Urinary bladder (tissue), 3 donors: ENCODE measurements at regions not wholly inside any gene's neighbourhood (a gene's known extent, or its start where the extent isn't known, plus 50 kb on each side); places are given as distances from the start of the nearest gene placed in this dataset.
"Not testable (repeated sequence)": the region's sequence is repeated elsewhere in the genome, so short reads cannot be mapped to it uniquely, and the experiment has no call there.

Experiments
- DNase-seq: peaks from one replicate; pipeline ENCODE4 v3.0.0-alpha.2; 2015; ENCODE audit errors: extremely low spot score
- H3K27ac ChIP-seq: one replicate; pipeline ENCODE4 v1.5.1; 2013; ENCODE audit warnings: low read depth, mild to moderate bottlenecking, moderate library complexity
- H3K36me3 ChIP-seq: one replicate; pipeline ENCODE4 v1.6.1; 2013; ENCODE audit warnings: mild to moderate bottlenecking, moderate library complexity; ENCODE audit not compliant: insufficient read depth
- H3K4me1 ChIP-seq: one replicate; pipeline ENCODE4 v1.6.1; 2013; ENCODE audit warnings: mild to moderate bottlenecking, moderate library complexity; ENCODE audit not compliant: insufficient read depth
- H3K4me3 ChIP-seq: one replicate; pipeline ENCODE4 v1.5.1; 2013; ENCODE audit warnings: low read depth, low read length
- WGBS: extraction: QIAGEN DNeasy Blood & Tissue Kit; methylation state at CpG from one replicate; pipeline ENCODE4 v1.1.7; 2013; 5-methylcytosine and 5-hydroxymethylcytosine counted together
- donor health status: healthy with polysubstance abuse.
- donor health status: healthy.

DNA sequence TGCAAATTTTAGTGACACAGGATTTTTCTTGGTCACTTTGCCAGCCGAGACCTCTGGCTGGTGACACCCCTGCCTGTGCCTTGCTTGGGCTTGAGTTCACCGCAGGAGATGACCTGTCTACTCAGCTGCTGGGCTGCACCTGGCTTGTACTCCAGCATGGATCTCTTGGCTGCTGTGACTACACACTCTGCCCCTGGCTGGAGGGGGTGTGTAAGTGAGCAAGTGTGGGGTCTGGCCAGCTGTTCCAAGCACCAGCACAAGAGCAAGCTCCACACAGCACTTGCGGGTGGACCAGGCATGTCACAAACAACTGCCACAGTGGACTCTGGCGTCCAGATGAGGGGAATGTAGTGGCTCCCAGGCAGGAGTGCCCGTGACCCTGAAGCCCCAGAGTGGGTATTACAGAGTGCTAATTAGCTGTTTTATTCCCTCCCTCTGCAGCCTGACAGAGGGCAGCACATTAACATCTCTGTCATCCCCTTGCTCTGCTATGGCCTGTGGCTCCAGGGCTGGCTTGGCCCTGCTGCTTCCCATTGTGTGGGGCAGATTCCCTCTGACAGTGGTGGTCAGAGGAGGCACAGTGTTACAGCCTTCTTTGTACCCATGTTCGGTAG is 1387.2 kb downstream of the OLFM4 start:
- WGBS, result 88% methylated on average over 6 of the region's 6 CpGs
- DNase-seq, result no peak
- no peak overlapping the region for H3K4me3 ChIP-seq
- no peaks in the 10 kb centered on the region for H3K36me3 ChIP-seq
- no peaks in the 10 kb centered on the region for H3K4me1 ChIP-seq
- H3K27ac ChIP-seq, result no peak overlapping the region

GRCh38 chr13:54422946-54423345 is 1394.3 kb downstream of the OLFM4 start:
- H3K36me3 ChIP-seq, H3K27ac ChIP-seq, DNase-seq, H3K4me3 ChIP-seq, H3K4me1 ChIP-seq: not testable (repeated sequence)
- WGBS, result 84% methylated on average over 15 of the region's 15 CpGs

DNA sequence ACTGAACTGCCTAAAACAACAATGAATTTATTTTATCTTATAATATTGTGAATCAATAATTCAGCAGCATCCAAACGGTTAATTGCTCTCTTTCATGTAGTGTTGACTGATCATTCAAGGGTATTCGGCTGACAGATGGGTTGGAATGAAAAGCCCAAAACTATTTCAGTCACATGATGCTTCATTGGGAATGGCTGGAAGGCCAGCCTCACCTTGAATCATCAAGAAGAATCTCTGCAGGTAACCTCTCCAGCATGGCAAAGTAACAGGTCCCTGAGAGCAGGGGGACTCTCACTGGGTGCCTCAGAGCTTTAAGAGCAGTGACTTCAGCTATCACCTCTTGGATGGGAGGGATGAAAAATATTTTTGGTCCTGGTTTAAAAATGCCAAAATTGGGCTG is 1395.7 kb downstream of the OLFM4 start:
- DNase-seq, result no peak
- no peaks in the 10 kb centered on the region for H3K36me3 ChIP-seq
- H3K27ac ChIP-seq, result no peak overlapping the region
- H3K4me1 ChIP-seq, result no peaks in the 10 kb centered on the region
- WGBS, result 67% methylated on average over 2 of the region's 2 CpGs
- H3K4me3 ChIP-seq, result no peak overlapping the region

GRCh38 chr13:54433493-54434206 is 1405.0 kb downstream of the OLFM4 start:
- Histone ChIP-seq H3K4me1 (no peaks in the 10 kb centered on the region), H3K4me3 (no peak overlapping the region), H3K36me3 (no peaks in the 10 kb centered on the region), H3K27ac (no peak overlapping the region)
- DNase-seq, result no peak
- WGBS, result 78% methylated on average over 4 of the region's 4 CpGs

GRCh38 chr13:54440853-54441400 is 1412.3 kb downstream of the OLFM4 start:
- H3K4me1 ChIP-seq, result not testable (repeated sequence)

GRCh38 chr13:54445453-54445852 is 1416.8 kb downstream of the OLFM4 start:
- H3K36me3 ChIP-seq, result no peaks in the 10 kb centered on the region
- DNase-seq, result no peak
- H3K4me3 ChIP-seq, result no peak overlapping the region
- 68% methylated on average over 3 of the region's 3 CpGs for WGBS
- no peak overlapping the region for H3K27ac ChIP-seq
- H3K4me1 ChIP-seq, result no peaks in the 10 kb centered on the region

More at GRCh38 chr13:54440853-54441400, 1412.3 kb downstream of the OLFM4 start:
- 96% methylated on average over 26 of the region's 27 CpGs for WGBS
- not testable (repeated sequence) for DNase-seq, H3K36me3 ChIP-seq, H3K27ac ChIP-seq, H3K4me3 ChIP-seq

- no peaks in the 10 kb centered on the region for H3K36me3 ChIP-seq
- H3K27ac ChIP-seq, result no peak overlapping the region
- H3K4me1 ChIP-seq, result no peaks in the 10 kb centered on the region
- no peak for DNase-seq
- no peak overlapping the region for H3K4me3 ChIP-seq
Observed at GRCh38 chr13:54445865-54446264, 1417.3 kb downstream of the OLFM4 start.

GRCh38 chr13:54449922-54450321 is 1421.3 kb downstream of the OLFM4 start:
- DNase-seq, result no peak
- 75% methylated on average over 1 of the region's 1 CpG for WGBS
- no peaks in the 10 kb centered on the region for H3K4me1 ChIP-seq
- no peaks in the 10 kb centered on the region for H3K36me3 ChIP-seq
- H3K27ac ChIP-seq, result no peak overlapping the region
- no peak overlapping the region for H3K4me3 ChIP-seq

- no peaks in the 10 kb centered on the region for H3K36me3 ChIP-seq
- DNase-seq, result no peak
- no peak overlapping the region for H3K4me3 ChIP-seq
- H3K27ac ChIP-seq, result no peak overlapping the region
- no peaks in the 10 kb centered on the region for H3K4me1 ChIP-seq
- 65% methylated on average over 1 of the region's 1 CpG for WGBS
Observed at GRCh38 chr13:54484166-54484565, 1455.6 kb downstream of the OLFM4 start.

GRCh38 chr13:54486421-54487166 is 1458.0 kb downstream of the OLFM4 start:
- no peak overlapping the region for H3K27ac ChIP-seq
- no peak for DNase-seq
- H3K4me3 ChIP-seq, result no peak overlapping the region
- WGBS, result 87% methylated on average over 7 of the region's 7 CpGs
- H3K36me3 ChIP-seq, result no peaks in the 10 kb centered on the region
- H3K4me1 ChIP-seq, result no peaks in the 10 kb centered on the region

DNA sequence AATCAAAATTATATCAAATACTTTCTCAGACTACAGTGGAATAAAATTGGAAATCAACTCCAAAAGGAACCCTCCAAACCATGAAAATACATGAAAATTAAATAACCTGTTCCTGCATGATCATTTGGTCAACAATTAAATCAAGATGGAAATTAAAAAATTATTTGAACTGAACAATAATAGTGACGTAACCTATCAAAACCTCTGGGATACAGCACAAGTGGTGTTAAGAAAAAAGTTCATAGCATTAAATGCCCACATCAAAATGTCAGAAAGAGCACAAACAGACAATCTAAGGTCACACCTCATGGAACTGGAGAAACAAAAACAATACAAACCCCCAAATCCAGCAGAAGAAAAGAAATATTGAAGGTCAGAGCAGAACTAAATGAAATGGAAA is 1460.7 kb downstream of the OLFM4 start:
- H3K4me3 ChIP-seq, result no peak overlapping the region
- no peak overlapping the region for H3K27ac ChIP-seq
- no peaks in the 10 kb centered on the region for H3K4me1 ChIP-seq
- DNase-seq, result no peak
- 94% methylated on average over 1 of the region's 1 CpG for WGBS
- no peaks in the 10 kb centered on the region for H3K36me3 ChIP-seq

DNA sequence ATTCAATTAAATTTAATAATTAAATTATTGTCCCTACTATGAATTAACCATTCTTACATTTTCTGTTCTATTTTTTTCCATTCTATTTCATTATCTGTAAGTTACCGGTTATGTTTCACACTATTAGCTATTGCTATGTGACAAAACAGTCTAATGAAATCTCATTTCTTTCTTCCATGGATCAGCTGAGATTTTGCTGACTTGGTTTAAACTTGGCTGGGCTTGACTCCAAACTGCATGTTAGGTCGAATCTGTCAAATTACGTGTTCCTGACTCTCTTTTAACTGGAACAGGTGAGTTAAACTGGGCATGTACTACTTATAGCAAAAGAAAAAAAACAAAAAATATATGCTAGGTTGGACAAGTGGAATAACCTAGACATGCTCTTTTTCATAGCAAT is 1464.4 kb downstream of the OLFM4 start:
- Histone ChIP-seq H3K4me1 (no peaks in the 10 kb centered on the region), H3K27ac (no peak overlapping the region), H3K36me3 (no peaks in the 10 kb centered on the region), H3K4me3 (no peak overlapping the region)
- WGBS, result 80% methylated on average over 3 of the region's 3 CpGs
- no peak for DNase-seq

DNA sequence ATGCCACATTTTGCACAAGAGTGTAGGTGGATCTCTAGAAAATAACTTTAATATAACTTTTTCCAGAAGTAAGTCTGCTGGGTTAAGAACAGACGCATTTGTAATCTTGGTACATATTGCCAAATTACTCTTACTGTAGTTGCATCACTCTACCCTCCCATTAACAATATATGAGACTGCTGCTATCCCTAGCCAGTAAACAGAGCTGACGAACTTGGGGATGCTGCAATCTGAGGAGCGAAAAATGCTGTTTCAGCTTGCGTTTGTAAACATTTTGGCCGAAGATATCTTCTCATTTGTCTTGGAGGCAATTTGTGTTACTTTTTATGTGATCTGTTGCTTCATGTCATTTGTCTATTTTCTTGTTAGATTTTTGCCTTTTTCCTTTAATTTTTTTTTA is 1482.8 kb downstream of the OLFM4 start:
- 66% methylated on average over 5 of the region's 5 CpGs for WGBS
- no peaks in the 10 kb centered on the region for H3K4me1 ChIP-seq
- H3K27ac ChIP-seq, result no peak overlapping the region
- no peaks in the 10 kb centered on the region for H3K36me3 ChIP-seq
- no peak overlapping the region for H3K4me3 ChIP-seq
- DNase-seq, result no peak

GRCh38 chr13:54513254-54513653 is 1484.6 kb downstream of the OLFM4 start:
- Histone ChIP-seq H3K4me3 (no peak overlapping the region), H3K27ac (no peak overlapping the region), H3K36me3 (no peaks in the 10 kb centered on the region), H3K4me1 (no peaks in the 10 kb centered on the region)
- DNase-seq, result no peak
- WGBS, result 25% methylated on average over 1 of the region's 1 CpG
